HCT116 (cell line): ENCODE measurements at regions not wholly inside any gene's neighbourhood (a gene's known extent, or its start where the extent isn't known, plus 50 kb on each side); places are given as distances from the start of the nearest gene placed in this dataset.

ENCODE experiments used
- CEBPB ChIP-seq: IDR thresholded peaks from 2 replicates; pipeline ENCODE4 v1.6.1; 2012; ENCODE audit warnings: low read depth
- CTCF ChIP-seq, 3 experiments: fragments of 200-600 bp in 1 of 3; sonication (generic) in 1 of 3; IDR thresholded peaks in 2 of 3; conservative IDR thresholded peaks in 1 of 3; 2 replicates each; pipeline ENCODE4 v1.5.1; 2012 to 2017; ENCODE audit warnings: low read depth in 2 of 3, low read length in 2 of 3, antibody characterized with exemption in 1 of 3, borderline replicate concordance in 1 of 3, control low read depth in 1 of 3, mild to moderate bottlenecking in 1 of 3, mixed read lengths in 1 of 3, mixed run types in 1 of 3, moderate library complexity in 1 of 3; ENCODE audit not compliant: insufficient read depth in 1 of 3
- EZH2 ChIP-seq: fragments of 200-600 bp; sonication (generic); IDR thresholded peaks from 2 replicates; pipeline ENCODE4 v1.6.1; 2017; ENCODE audit warnings: antibody characterized with exemption, mixed run types
- FOSL1 ChIP-seq: IDR thresholded peaks from 2 replicates; pipeline ENCODE4 v1.6.1; 2012; ENCODE audit warnings: low read depth
- POLR2A ChIP-seq: IDR thresholded peaks from 2 replicates; pipeline ENCODE4 v1.7.0; 2011; ENCODE audit warnings: borderline replicate concordance; ENCODE audit not compliant: insufficient read depth, insufficient read length; ENCODE audit errors: extremely low read depth
- POLR2AphosphoS5 ChIP-seq: IDR thresholded peaks from 2 replicates; pipeline ENCODE4 v1.6.1; 2011; ENCODE audit warnings: mild to moderate bottlenecking, low read depth, low read length, moderate library complexity

GRCh38 chr5:87551911-87552310 is 139.2 kb upstream of the CCNH start:
- TF ChIP-seq POLR2A = no peak
- no peak for TF ChIP-seq POLR2AphosphoS5
- TF ChIP-seq CTCF (IDR thresholded peaks at IDR 0.05 in 2 of 3, conservative IDR thresholded peaks at IDR 0.05 in 1 of 3; ENCODE audit: borderline replicate concordance in 1 of 3, insufficient read depth in 1 of 3, low read depth in 2 of 3, low read length in 2 of 3) = no peak
- no peak for TF ChIP-seq CEBPB
- TF ChIP-seq EZH2 = no peak
- no peak for TF ChIP-seq FOSL1
